HG02610 (cell line): ENCODE measurements at regions not wholly inside any gene's neighbourhood (a gene's known extent, or its start where the extent isn't known, plus 50 kb on each side); places are given as distances from the start of the nearest gene placed in this dataset.

Source experiments
- ATAC-seq: cut with Tn5 transposase; IDR thresholded peaks from one replicate; pipeline ENCODE4 v1.9.1; 2021; ENCODE audit warnings: mild to moderate bottlenecking, moderate library complexity; ENCODE audit not compliant: unreplicated experiment

DNA sequence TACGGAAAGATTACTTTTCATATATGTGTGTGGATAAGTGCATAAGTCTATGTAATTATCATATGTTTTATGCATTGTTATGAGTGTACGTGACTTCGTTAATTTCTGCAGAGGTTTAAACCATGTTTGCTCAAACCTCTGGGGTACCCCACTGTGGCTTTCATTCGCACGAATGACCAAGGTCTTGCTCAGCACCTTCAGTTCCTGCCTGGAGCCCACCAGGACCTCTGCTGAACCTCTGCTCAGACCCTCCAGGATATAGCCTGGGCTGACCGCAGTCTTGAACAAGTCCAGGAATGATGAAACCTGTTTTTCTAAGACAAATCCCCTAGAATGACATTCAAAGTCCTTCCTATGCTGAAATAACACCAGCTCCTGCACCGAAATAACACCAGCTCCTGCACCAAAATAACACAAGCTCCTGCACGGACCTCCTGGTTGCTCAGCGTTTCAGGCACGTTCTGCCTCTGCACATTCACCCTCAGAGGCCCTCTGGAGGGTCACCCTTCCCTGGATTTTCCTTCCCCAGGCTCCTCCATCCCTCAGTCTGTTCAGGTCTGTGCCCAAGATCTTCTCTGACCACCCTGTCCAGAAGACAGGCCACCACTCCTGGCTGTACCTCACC, 99.7 kb upstream of the BOD1 start:
- no peak for ATAC-seq

DNA sequence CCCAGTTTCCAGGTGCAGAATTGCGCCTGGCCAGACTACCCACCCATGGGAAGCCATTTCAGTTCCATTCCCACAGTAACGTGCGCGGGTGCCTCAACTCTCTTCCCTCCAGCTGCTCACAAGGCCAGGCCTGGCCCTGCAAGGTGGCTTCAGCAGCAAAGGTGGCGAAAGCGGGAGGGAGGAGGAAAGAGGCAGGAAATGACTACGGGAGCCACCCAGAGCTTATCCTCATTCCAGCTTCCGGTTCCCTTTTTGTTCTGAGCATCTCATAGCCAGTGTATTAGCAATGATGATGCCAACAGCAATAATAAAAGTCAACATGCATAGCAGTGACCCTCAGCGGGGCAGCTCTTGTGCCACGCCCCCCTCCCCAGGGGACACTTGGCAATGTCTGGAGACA, 101.5 kb upstream of the BOD1 start:
- ATAC-seq = no peak

DNA sequence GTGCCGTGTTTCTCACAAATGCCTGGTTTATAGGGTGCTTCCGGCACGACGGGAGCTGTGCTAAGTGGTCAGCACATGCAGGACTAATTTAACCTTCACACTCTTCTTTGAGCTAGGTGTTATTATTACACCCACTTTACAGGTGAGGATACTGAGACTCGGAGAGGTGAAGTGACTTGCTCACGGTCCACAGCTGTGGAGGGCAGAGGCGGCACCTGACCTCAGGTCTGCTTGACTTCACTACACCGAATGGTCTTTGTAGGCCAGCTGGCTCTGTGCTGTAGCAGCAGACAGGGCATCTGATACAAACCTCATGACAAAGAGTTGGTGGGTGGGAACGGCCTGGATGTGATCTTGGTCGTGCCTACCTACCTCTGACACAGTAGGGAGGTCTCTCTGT, 102.0 kb upstream of the BOD1 start:
- ATAC-seq = no peak

DNA sequence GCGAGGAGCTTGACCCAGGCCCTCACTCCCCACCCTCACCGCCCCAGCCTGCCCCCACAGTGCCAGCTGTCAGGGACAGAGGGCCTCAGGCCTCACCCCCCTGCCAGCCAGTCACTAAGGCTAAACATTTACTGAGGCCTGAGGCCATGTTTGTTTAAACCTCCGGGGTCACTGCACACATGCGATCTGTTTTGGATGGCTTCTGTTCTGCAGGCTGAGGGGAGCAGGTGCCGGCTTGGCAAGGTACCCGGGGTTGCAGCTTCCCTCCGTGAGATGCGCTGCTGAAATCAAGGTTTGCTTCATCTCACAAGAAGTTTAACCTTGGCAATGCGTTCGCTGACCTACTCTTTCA, 103.3 kb upstream of the BOD1 start:
- no peak for ATAC-seq

DNA sequence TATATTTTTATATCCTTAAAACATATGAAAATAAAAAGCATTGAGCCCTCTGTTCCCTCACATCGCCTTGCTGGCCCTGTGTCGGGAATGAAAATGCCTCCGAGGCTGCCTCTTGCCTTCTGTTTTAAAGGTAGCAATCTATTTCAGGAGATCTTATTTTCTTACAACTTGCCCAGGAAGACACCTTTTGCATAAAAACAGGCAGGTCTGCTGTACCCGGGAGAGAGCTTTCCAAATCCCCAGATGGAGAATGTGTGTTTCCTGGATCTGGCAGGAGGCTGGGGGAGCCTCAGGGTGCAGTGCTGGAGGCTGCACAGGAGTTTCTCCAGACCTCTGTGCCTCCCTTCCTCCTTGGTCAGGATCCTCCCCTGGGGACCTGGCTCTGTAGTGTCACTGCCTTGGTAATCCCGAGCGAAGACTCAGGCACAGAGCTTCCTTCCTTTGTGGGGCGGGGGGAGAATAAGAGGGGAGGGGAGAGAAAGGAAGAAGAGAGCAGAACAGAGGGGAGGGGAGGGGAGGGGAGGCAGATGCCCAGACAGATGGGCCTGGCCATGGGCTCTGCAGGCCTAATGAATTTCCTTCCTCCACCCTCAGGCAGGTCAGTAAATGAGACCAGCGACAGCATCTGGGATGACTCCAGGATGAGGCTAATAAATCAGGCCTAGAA, 104.0 kb upstream of the BOD1 start:
- no peak for ATAC-seq

DNA sequence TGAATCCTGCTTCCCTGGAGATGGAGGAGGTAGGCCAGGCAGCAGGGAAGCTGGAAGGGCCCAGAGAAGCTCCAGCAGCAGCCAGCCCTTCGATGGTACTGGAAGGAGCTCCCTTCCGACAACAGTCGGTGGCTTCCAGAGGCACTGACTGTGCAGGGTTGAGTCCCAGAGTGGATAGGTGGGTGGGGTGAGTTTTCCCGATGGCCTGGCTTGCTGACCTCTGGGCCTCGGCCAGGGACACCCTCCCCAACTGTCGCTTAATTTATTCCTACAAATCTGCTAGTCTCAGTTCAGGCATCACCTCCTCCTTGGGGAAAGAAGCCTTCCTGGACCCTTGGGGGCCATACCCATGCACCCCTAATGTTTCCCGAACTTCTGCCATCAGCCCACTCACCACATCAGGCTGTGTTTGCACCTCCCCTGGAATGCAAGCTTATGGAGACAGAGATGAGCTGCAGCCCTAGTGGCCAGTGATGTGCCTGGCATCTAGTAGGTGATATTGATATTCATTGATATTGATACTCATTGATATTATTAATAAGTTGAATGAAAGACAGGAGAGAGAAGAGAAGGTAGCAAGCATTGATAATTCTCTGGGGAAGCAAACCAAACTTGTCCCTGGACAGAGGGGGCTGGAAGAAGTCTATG, 104.6 kb upstream of the BOD1 start:
- ATAC-seq = no peak

DNA sequence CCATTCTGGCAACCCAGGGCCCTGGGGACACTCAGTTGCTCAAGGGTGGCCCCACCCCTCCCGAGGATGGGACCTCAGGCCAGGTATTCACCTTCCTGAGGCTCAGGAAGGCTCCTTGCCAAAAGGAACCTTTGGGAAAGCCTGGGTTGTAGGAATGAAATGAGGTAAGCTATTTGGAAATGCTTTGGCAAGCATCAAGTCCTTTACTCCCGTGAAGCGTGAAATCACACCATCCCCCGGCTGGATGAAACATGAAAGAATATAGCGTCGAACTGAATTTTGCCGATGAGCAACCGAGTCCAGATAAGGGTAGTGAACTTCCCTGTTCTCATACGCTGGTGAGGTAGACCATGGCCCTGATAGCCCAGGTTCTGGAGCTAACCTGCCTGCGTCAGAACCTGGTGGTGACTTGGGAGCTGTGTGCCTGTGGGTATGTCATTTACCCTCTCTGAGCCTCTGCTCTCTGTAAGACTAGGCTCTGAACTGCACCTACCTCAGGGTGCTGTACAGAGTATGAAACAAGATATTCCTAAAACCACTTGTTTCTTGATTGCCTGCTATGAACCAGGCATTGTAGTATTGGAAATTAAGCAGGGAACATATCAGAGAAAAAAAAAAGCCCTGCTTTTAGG, 105.3 kb upstream of the BOD1 start:
- no peak for ATAC-seq

DNA sequence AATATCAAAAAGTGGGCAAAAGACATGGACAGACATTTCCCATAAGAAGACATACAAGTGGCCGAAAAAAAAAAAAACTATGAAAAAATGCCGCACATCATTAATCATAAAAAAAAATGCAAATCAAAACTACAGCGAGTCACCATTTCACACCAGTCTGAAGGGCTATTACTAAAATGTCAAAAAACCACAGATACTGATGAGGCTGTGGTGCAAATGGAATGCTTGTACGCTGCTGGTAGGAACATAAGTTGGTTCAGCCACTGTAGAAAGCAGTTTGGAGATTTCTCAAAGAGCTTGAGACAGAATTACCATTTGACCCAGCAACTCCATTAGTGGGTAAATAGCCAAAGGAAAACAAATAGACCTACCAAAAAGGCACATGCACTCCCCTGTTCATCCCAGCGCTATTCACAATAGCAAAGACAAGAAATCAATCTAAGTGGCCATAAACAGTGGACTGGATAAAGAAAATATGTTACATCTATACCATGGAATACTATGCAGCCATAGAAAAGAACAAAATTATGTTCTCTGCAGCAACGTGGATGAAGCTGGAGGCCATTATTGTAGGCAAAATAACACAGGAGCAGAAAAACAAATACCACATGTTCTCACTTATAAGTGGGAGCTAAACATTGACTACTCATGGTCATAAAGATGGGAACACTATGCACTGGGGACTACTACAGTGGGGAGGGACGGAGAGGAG, 110.6 kb upstream of the BOD1 start:
- ATAC-seq = no peak

DNA sequence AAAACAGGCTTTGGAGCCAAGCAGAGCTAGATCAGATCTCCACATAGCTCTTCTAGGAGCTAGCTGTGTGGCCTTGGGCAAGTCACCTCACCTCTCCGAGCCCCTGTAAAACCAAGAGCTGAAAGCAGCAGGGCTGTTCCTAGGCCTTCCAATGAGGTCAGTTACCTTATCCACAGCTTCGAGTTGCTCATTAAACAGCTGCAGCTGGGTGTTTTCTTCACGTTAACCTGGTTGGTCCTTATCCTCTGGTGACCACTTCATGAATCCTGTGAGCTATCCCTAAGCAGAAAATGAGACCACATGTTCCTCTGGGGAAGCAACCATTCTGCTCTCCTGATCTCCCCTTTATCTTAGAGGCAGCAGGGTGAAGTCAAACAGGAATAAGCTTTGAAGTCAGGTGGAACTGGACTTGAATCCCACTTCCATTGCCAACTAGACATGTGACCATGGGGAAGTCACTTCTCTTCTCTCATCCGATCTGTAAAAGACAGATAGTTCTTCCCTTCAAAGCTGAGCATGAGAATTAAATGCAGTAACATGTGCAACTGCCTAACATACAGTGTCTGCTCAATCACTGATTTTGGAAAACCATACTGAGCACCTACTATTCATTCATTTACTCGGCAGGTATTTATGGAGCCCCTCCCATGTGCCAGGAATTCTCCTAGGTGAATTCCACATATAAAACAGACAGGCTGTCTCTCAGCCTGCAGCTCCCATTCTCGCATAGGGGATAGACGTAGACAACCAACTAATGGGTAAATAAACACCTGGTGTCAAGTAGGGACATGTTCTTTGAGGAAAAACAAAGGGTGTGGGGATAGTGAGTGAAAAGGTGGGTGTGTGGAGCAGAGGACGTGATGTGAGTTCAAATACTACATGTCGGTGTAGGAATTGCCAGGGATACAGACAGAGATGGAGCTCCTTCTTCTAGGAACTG, 111.7 kb upstream of the BOD1 start:
- no peak for ATAC-seq

DNA sequence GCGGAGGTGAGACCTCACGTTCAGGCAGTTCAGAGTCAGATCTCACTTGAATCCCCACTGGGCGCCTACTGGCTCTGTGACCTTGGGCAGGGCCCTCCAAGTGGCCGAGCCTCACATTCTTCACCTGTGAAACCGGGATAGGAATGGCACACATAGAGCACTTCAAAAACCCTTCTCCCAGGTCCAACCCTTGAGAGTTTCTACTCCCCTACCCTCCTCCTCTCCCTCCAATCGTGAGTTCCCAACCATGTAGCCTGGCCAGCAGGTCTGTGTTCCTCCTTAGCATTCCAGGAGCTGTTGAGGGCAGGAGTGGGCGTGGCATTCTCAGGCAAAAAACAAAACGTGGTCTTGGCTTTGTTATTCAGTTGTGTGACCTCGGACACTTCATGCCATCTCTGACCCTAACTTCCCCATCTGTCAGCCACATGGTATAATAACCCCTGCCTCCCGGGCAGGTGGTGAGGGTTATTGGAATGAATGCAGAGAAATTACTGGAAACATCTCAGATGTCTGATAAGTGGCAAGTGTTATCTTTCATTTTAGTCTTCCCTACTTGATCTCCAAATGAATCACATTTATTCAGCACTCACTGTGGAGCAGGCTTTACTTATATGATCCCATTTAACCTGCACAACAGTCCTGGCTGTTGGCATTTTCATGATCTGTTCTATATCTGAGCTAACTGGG, 112.8 kb upstream of the BOD1 start:
- no peak for ATAC-seq

DNA sequence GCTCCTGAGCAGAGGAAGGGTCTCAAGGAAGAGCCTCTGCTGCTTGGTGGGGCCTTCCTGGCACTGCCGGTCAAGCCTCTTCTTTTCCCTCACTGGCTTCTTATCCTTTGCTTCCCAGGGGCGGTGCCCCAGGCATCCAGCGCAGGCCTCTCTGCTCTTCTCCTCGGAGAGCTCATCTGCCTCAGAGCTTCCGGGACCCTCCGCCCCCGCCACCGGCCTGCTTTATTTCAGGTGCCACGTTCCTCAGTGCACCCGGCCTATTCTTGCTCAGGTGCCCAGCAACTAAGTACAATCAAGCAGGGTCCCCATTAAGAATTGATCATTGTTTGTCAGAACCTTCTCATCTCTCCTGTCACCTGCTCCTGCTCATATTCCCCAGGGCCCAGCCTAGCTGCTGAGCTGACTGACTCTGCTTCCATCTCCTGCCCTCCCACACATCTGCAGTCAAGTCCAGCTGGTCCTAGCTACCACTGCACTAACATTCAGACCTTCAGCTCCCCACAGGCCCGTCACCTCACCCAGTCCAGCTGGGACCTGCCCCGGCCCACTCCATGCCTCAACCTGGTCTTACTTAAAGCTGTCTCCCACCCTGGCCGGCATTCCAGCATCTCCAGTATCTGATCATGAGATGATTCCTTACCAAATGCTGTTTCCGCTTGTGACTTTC, 114.3 kb upstream of the BOD1 start:
- no peak for ATAC-seq

DNA sequence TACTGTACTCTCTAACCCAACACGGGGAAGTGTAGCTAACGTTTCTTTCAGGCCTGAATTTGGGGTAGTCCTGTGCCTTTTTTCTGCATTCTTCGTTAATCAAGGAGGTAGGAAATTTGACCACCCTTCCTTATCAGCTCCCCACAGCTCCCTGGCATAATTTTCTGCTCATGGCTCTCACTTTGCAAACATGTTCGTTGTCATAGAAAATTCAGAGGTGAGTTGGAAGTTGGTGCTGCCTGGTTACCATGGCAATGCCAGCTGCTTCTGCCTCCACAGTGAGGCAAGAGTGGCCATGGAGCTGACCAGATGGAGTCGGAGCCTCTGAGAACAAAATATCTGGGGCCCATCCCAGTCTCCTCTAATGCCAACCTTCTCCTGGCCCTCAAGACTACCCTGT, 116.6 kb upstream of the BOD1 start:
- ATAC-seq = no peak

DNA sequence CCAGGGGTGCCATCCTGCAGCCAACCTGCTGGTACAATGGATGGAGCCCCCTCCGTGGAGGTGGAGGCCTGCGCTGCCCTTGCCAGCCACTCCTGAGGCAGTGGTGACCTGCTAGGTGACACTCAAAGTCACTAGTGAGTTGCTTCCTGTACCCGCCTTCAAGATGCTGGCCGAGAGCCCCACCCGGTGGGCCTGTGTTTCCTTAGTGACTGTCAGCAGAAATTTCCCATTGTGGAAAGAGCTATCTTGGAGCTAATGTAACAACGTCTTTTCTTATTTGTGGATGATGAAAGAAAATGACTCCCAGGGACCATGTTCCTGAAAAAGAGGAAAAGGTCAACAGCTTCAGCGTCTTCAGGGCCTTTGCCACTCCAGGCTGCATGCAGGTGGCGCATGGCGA, 117.0 kb upstream of the BOD1 start:
- ATAC-seq = no peak

DNA sequence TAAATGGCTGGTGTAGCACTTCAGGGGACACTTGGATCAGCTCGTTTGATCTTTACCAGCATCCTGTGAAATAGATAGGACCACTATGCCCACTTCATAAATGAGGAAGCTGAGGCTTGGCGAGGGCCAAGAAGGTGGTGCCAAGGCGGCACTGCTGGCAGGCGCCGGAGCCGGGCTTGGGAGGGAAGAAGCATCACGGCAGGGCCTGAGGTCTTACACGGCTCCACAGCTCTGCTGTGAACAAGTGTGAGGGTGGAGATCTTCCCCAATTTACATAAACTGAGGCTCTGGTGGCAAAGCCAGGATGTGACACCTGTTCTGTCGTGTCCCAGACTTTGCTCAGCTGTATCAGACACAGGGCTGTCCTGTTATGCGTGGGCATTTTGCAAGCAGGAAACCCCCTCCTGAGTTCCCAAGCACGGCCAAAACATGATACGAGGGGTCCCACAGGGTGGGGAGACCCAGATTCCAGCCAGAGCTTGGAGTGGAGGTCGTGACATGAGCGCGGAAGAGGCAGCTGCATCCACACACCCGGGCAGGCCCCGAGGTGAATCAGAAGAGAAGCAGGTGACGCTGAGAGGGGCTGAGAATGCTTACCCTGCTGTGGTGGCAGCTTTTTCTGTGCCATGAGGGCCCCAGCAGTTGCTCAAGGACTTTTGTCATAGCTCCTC, 117.5 kb upstream of the BOD1 start:
- ATAC-seq = peak; percentile 74

DNA sequence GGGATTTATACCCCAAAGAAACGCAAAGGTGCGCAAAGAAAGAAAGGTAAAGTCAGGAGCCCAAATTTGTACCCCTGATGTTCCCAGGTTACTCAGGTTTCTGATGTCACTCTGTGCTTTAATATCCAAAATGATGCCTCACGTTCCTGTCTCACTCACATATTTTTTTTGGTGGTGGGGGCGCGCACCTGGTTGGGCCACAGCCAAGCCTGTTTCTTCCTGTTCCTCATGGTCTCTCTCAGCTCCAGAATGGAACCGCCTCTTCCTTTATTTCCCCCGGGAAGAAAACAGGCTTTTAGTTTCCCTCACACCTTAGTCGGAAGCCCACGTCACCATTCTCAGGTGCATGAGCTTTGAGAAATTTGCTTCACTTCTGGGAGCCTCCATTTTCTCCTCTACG, 118.3 kb upstream of the BOD1 start:
- no peak for ATAC-seq

DNA sequence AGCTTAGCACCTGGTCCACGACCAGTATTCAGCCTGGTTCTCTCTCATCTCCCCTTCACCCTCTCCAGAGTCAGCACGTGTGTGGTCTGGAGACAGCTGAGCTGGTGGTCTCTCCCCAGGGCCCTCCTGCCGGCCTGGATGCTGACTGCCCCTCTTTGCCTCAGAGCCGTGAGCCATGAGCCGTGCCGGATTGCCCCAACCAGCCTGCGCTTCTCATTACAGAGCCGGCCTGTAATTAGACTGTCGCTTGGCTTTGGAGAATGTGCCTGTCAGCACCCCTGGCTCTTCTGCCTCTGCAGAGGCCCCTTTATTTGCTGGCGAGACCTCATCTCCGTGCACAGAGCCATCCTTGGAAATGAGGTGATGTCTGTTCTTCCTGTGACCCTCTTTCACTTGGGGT, 118.7 kb upstream of the BOD1 start:
- no peak for ATAC-seq

DNA sequence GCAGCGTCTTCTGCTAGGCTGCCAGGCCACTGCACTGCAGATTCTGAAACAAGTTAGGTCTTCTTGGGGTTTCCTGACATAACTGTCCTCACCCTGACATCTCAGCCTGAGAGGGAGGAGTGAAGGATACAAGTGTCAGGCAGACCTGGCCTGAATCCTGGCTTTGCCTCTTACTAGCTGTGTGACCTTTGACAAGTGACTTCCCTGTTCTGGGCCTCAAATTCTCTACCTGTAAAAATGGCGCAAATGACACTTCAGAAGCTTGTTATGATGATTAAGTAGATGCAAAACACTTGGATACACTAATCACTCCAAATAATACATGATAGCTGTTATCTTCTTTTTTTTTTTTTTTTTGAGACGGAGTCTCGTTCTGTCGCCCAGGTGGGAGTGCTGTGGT, 119.2 kb upstream of the BOD1 start:
- ATAC-seq = no peak

DNA sequence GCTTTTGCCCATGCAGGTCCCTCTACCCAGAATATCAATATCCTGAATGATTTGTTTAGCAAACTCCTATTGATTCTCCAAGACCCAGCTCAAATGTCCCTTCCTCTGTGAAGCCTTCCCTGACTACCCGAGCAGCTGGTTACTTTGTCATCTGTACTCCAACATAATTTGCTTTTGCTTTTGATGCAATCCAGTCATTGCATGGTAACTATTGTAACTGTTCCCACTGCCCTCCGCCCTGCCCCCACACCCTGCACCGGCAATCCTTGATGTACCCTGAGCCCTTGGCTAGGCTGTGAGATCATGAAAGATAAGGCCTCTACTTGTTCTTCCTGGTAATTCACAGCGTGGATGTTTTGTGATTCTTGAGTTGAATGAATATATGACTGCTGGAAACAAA, 119.9 kb upstream of the BOD1 start:
- ATAC-seq = no peak

DNA sequence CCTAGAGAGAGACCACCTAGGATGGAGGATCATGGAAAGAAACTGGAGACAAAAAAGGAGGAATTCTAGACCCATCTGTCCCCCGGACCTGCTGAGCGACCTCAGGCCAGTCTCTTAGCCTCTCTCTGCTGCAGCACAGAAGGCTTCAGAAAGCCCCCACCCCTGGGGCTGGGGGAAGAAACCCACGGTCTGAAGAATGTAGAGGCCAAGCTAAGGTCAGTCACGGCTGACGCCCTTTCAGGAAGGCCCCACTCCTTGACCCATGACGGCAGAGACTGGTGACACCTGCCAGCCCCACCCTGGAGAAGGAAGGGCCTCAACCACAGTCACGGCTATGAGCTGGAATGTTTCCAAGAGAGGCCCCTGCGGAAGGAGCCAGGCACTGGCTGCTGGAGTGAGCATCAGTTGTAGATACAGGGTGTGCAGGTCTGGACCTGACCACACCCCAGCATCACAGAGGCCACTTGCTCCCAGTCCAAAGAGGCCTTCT, 120.5 kb upstream of the BOD1 start:
- peak; percentile 76 for ATAC-seq
